Keratinocyte (primary cell): ENCODE measurements at regions not wholly inside any gene's neighbourhood (a gene's known extent, or its start where the extent isn't known, plus 50 kb on each side); places are given as distances from the start of the nearest gene placed in this dataset.
"Not testable (repeated sequence)": the region's sequence is repeated elsewhere in the genome, so short reads cannot be mapped to it uniquely, and the experiment has no call there.

Experiments used
- DNase-seq: peaks from one replicate; pipeline ENCODE4 v3.0.0-alpha.2; 2011; ENCODE audit warnings: low read depth, missing footprints, low spot score
- FAIRE-seq: peaks from 2 replicates; lab custom pipeline; 2011; peaks lifted over from hg19 to GRCh38; lab: Jason Lieb, UNC
- H2AFZ ChIP-seq: 2 replicates; pipeline ENCODE4 v1.6.0; 2012; ENCODE audit warnings: low read length, control low read depth, inconsistent platforms; ENCODE audit not compliant: control insufficient read depth
- H3K27ac ChIP-seq: 2 replicates; pipeline ENCODE4 v1.5.1; 2011; ENCODE audit warnings: low read length; ENCODE audit not compliant: control insufficient read depth, insufficient read depth
- H3K27me3 ChIP-seq: 3 replicates; pipeline ENCODE4 v1.6.0; 2011; ENCODE audit warnings: low read length; ENCODE audit not compliant: control insufficient read depth, insufficient read depth; ENCODE audit errors: extremely low read depth
- H3K36me3 ChIP-seq, 2 experiments: 2 replicates in 1 of 2; 3 replicates in 1 of 2; pipeline ENCODE4 v1.5.1; 2011; ENCODE audit warnings: low read length in 2 of 2, mild to moderate bottlenecking in 1 of 2; ENCODE audit not compliant: control insufficient read depth in 2 of 2, insufficient read depth in 2 of 2; ENCODE audit errors: extremely low read depth in 1 of 2
- H3K4me1 ChIP-seq: 3 replicates; pipeline ENCODE4 v1.5.1; 2011; ENCODE audit warnings: low read length; ENCODE audit not compliant: control insufficient read depth, insufficient read depth; ENCODE audit errors: extremely low read depth
- H3K4me2 ChIP-seq: 3 replicates; pipeline ENCODE4 v1.6.0; 2011; ENCODE audit warnings: low read depth, low read length; ENCODE audit not compliant: control insufficient read depth, insufficient read depth; ENCODE audit errors: extremely low read depth
- H3K4me3 ChIP-seq, 3 experiments: fragments of 200-600 bp in 1 of 3; sonication (generic) in 1 of 3; 2 replicates in 2 of 3; 3 replicates in 1 of 3; pipeline ENCODE4 v1.5.1; 2011 to 2016; ENCODE audit warnings: low read length in 3 of 3, mild to moderate bottlenecking in 3 of 3, control low read depth in 2 of 3, inconsistent platforms in 1 of 3, low read depth in 1 of 3, mixed read lengths in 1 of 3, mixed run types in 1 of 3, moderate library complexity in 1 of 3; ENCODE audit not compliant: control insufficient read depth in 2 of 3, insufficient read depth in 2 of 3; ENCODE audit errors: extremely low read depth in 1 of 3
- H3K79me2 ChIP-seq: 2 replicates; pipeline ENCODE4 v1.6.0; 2012; ENCODE audit warnings: low read length; ENCODE audit not compliant: control insufficient read depth, insufficient read depth
- H3K9ac ChIP-seq: 3 replicates; pipeline ENCODE4 v1.6.0; 2011; ENCODE audit warnings: low read length; ENCODE audit not compliant: control insufficient read depth, insufficient read depth; ENCODE audit errors: extremely low read depth
- H3K9me1 ChIP-seq: 3 replicates; pipeline ENCODE4 v1.6.0; 2011; ENCODE audit warnings: low read length; ENCODE audit not compliant: control insufficient read depth, insufficient read depth; ENCODE audit errors: extremely low read depth
- H3K9me3 ChIP-seq: 2 replicates; pipeline ENCODE4 v1.5.1; 2012; ENCODE audit warnings: low read depth, low read length; ENCODE audit not compliant: control insufficient read depth
- H4K20me1 ChIP-seq: 3 replicates; pipeline ENCODE4 v1.6.0; 2011; ENCODE audit warnings: low read length; ENCODE audit not compliant: control insufficient read depth, insufficient read depth; ENCODE audit errors: extremely low read depth
- CTCF ChIP-seq, 3 experiments: IDR thresholded peaks in 1 of 3; conservative IDR thresholded peaks in 1 of 3; optimal IDR thresholded peaks in 1 of 3; 2 replicates in 2 of 3; 3 replicates in 1 of 3; pipeline versions ENCODE3 to v1.5.1; 2011; ENCODE audit warnings: low read length in 3 of 3, mild to moderate bottlenecking in 3 of 3, moderate library complexity in 2 of 3, control low read depth in 1 of 3, inconsistent platforms in 1 of 3; ENCODE audit not compliant: insufficient read depth in 2 of 3; ENCODE audit errors: extremely low read depth in 1 of 3
- EZH2 ChIP-seq: IDR thresholded peaks from one replicate; pipeline ENCODE4 v1.6.1; 2012; ENCODE audit warnings: inconsistent platforms, mild to moderate bottlenecking, low read length, moderate library complexity
- dilution Hi-C: fragments of 300-500 bp; cut with MboI; formaldehyde crosslinking; loops from one replicate; pipeline ENCODE4 v1.7.0; 2020; ENCODE audit warnings: low sequenced_read_pairs; ENCODE audit not compliant: extremely low pct_ligation_motif_present

GRCh38 chr9:134532084-134532483 lies 109.5 kb upstream of the COL5A1 start:
- Histone ChIP-seq H3K9me3 (peaks cover 4% of the 10 kb centered on the region), H3K4me1 (no peaks in the 10 kb centered on the region), H3K36me3 (no peaks in the 10 kb centered on the region), H2AFZ (no peak overlapping the region), H3K27me3 (peaks cover 11% of the 10 kb centered on the region), H3K9me1 (no peaks in the 10 kb centered on the region), H3K27ac (no peak overlapping the region), H3K79me2 (no peaks in the 10 kb centered on the region), H4K20me1 (no peaks in the 10 kb centered on the region), H3K9ac (no peak overlapping the region), H3K4me3 (no peak overlapping the region), H3K4me2 (no peak overlapping the region)
- dilution Hi-C loops: no loop called here
- DNase-seq (no peak), FAIRE-seq (no peak)
- TF ChIP-seq EZH2 (no peak), CTCF (optimal IDR thresholded peaks at IDR 0.05 in 1 of 3, IDR thresholded peaks at IDR 0.05 in 1 of 3, conservative IDR thresholded peaks at IDR 0.05 in 1 of 3; ENCODE audit: extremely low read depth in 1 of 3, insufficient read depth in 2 of 3, low read length in 3 of 3) (no peak)

GRCh38 chr9:134532661-134533060 lies 108.9 kb upstream of the COL5A1 start:
- H3K9me1 ChIP-seq, H4K20me1 ChIP-seq, DNase-seq, H3K36me3 ChIP-seq, H3K4me2 ChIP-seq, H3K27ac ChIP-seq, H2AFZ ChIP-seq, H3K4me3 ChIP-seq, H3K9me3 ChIP-seq, H3K4me1 ChIP-seq, dilution Hi-C loops, H3K79me2 ChIP-seq, FAIRE-seq, H3K9ac ChIP-seq: not testable (repeated sequence)
- H3K27me3 ChIP-seq: peaks cover 12% of the 10 kb centered on the region

GRCh38 chr9:134533850-134534588 lies 107.6 kb upstream of the COL5A1 start:
- no peak overlapping the region for H3K9ac ChIP-seq
- no peak overlapping the region for H3K4me3 ChIP-seq
- H3K9me3 ChIP-seq: peaks cover 4% of the 10 kb centered on the region
- dilution Hi-C loops: no loop called here
- TF ChIP-seq EZH2 (no peak), CTCF (optimal IDR thresholded peaks at IDR 0.05 in 1 of 3, IDR thresholded peaks at IDR 0.05 in 1 of 3, conservative IDR thresholded peaks at IDR 0.05 in 1 of 3; ENCODE audit: extremely low read depth in 1 of 3, insufficient read depth in 2 of 3, low read length in 3 of 3) (no peak)
- no peaks in the 10 kb centered on the region for H3K9me1 ChIP-seq
- FAIRE-seq: no peak
- H3K79me2 ChIP-seq: no peaks in the 10 kb centered on the region
- no peaks in the 10 kb centered on the region for H3K4me1 ChIP-seq
- no peaks in the 10 kb centered on the region for H4K20me1 ChIP-seq
- no peak overlapping the region for H2AFZ ChIP-seq
- H3K36me3 ChIP-seq: no peaks in the 10 kb centered on the region
- H3K27me3 ChIP-seq: peaks cover 15% of the 10 kb centered on the region
- H3K4me2 ChIP-seq: no peak overlapping the region
- no peak for DNase-seq
- no peak overlapping the region for H3K27ac ChIP-seq
